ENCODE measurements at regions not wholly inside any gene's neighbourhood (a gene's known extent, or its start where the extent isn't known, plus 50 kb on each side); places are given as distances from the start of the nearest gene placed in this dataset.

DNA sequence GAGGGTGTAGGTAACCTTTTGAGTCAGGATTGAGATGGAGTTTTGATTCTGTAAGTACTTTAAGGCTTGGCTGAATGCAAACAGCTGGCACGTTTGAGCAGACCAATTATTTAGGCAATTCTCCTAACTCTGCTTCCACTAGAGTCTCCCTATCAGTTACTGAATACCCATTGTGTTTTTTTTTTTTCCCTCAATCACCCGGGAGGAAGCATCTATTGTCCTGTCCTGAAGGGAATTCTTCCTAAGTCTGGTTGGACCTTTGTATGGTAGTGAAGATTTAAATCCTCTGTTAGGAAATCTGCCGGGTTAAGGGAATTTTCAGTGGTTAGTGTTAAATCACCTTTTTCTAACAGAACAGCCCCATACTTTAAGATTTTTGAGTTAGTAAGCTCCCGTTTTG, 571.2 kb upstream of the USP24 start:
- TF ChIP-seq POLR2A (IDR thresholded peaks at IDR 0.05) (no peak), EP300 (IDR thresholded peaks at IDR 0.05; ENCODE audit: low read depth) (no peak), CTCF (IDR thresholded peaks at IDR 0.05) (no peak)
